ENCODE measurements at regions not wholly inside any gene's neighbourhood (a gene's known extent, or its start where the extent isn't known, plus 50 kb on each side); places are given as distances from the start of the nearest gene placed in this dataset.

GRCh38 chr12:71268598-71269280, 110.9 kb upstream of the TSPAN8 start:
- no peak overlapping the region for H3K27ac Mint-ChIP-seq
- H2BK20ac ChIP-seq (ENCODE audit: low read depth, low read length, poor library complexity, severe bottlenecking), result no peak overlapping the region
- no peaks in the 10 kb centered on the region for H3K9me3 ChIP-seq (ENCODE audit: control insufficient read depth, low read depth, low read length)
- no peak for TF ChIP-seq CTCF (conservative IDR thresholded peaks at IDR 0.05)
- H3K18ac ChIP-seq (ENCODE audit: insufficient read length, low read depth, low read length), result no peak overlapping the region
- H3K56ac ChIP-seq (ENCODE audit: insufficient read length, low read depth, low read length), result no peak overlapping the region
- H3K4me1 ChIP-seq (ENCODE audit: insufficient read depth, low read length), result no peaks in the 10 kb centered on the region
- H3K36me3 Mint-ChIP-seq (ENCODE audit: insufficient read depth in 1 of 3, low read depth in 3 of 3), result no peaks in the 10 kb centered on the region
- H3K23me2 ChIP-seq (ENCODE audit: insufficient read length, low read depth, low read length, poor library complexity, severe bottlenecking), result no peaks in the 10 kb centered on the region
- no peaks in the 10 kb centered on the region for H3K27me3 ChIP-seq (ENCODE audit: insufficient read depth, low read length)
- no peak overlapping the region for H3K4ac ChIP-seq (ENCODE audit: low read depth, low read length)
- no peak overlapping the region for H2AFZ ChIP-seq (ENCODE audit: low read length)
- no peaks in the 10 kb centered on the region for H3K79me1 ChIP-seq (ENCODE audit: insufficient read depth, low read depth, low read length, poor library complexity, severe bottlenecking)
- no peak overlapping the region for H3K14ac ChIP-seq (ENCODE audit: insufficient read depth, low read length)
- H3K9ac ChIP-seq (ENCODE audit: extremely low read depth, insufficient read length, low read length), result no peak overlapping the region
- H2BK15ac ChIP-seq (ENCODE audit: low read depth, low read length), result no peak overlapping the region
- no peak overlapping the region for H2AK5ac ChIP-seq (ENCODE audit: insufficient read length, low read length)
- H4K20me1 ChIP-seq (ENCODE audit: control insufficient read depth, insufficient read depth, insufficient read length), result no peaks in the 10 kb centered on the region
- no peak overlapping the region for H3K4me2 ChIP-seq (ENCODE audit: insufficient read depth, insufficient read length, low read length)
- no peak overlapping the region for H3T11ph ChIP-seq (ENCODE audit: low read length)
- no peak overlapping the region for H4K5ac ChIP-seq (ENCODE audit: insufficient read length, low read depth, low read length)
- no peak overlapping the region for H3K27ac ChIP-seq (ENCODE audit: insufficient read length, low read depth, low read length)
- no peaks in the 10 kb centered on the region for H3K79me2 ChIP-seq (ENCODE audit: insufficient read depth, low read length)
- WGBS (ENCODE audit: extremely low coverage, insufficient read length, low lambda C conversion rate), result no CpG with 5 or more reads among the region's 1 CpG
- no peak overlapping the region for H4K8ac ChIP-seq (replicated peaks; ENCODE audit: insufficient read length, low read depth, low read length)
- no peak overlapping the region for H3K23ac ChIP-seq (ENCODE audit: insufficient read length, low read depth, low read length)
- H3K9me3 Mint-ChIP-seq, result 0 out of 5 replicates have a peak, but pooled peaks cover 0 to 1% of the 10 kb centered on the region in 2 experiments
- no peak overlapping the region for H2BK12ac ChIP-seq (ENCODE audit: insufficient read length, low read depth, low read length)
- no peak for DNase-seq
- no peaks in the 10 kb centered on the region for H3K27me3 Mint-ChIP-seq (ENCODE audit: low read depth)
- H2BK5ac ChIP-seq (ENCODE audit: insufficient read length, low read length), result no peak overlapping the region
- H2BK120ac ChIP-seq (ENCODE audit: low read depth, low read length, poor library complexity, severe bottlenecking), result no peak overlapping the region
- no peaks in the 10 kb centered on the region for H3K4me1 Mint-ChIP-seq
- no peak overlapping the region for H3K4me3 Mint-ChIP-seq
- no peak overlapping the region for H4K91ac ChIP-seq (ENCODE audit: insufficient read length, low read depth, low read length)
